Uterus (tissue), 3 donors: ENCODE measurements at regions not wholly inside any gene's neighbourhood (a gene's known extent, or its start where the extent isn't known, plus 50 kb on each side); places are given as distances from the start of the nearest gene placed in this dataset.
"Not testable (repeated sequence)": the region's sequence is repeated elsewhere in the genome, so short reads cannot be mapped to it uniquely, and the experiment has no call there.

Experiments
- DNase-seq, 2 donors: peaks; one replicate each; pipeline ENCODE4 v3.0.0-alpha.2; 2019 to 2020
- H3K27ac ChIP-seq, 2 donors: fragments of 200-600 bp; sonication (generic); 1 replicate in 1 of 2; 2 replicates in 1 of 2; pipeline ENCODE4 v1.5.1; 2016 to 2018
- H3K27me3 ChIP-seq, 2 donors: fragments of 200-600 bp; sonication (generic); one replicate each; pipeline ENCODE4 v1.5.1; 2018 to 2019; ENCODE audit warnings: control low read depth in 1 of 2
- H3K36me3 ChIP-seq, 2 donors: fragments of 200-600 bp; sonication (generic); one replicate each; pipeline ENCODE4 v1.5.1; 2019; ENCODE audit warnings: control low read depth in 1 of 2
- H3K4me1 ChIP-seq, 2 donors: fragments of 200-600 bp; sonication (generic); one replicate each; pipeline ENCODE4 v1.5.1; 2018 to 2019; ENCODE audit warnings: control low read depth in 1 of 2
- H3K4me3 ChIP-seq, 2 donors: fragments of 200-600 bp; sonication (generic); 1 replicate in 1 of 2; 2 replicates in 1 of 2; pipeline ENCODE4 v1.5.1; 2018 to 2019; ENCODE audit warnings: mild to moderate bottlenecking in 1 of 2
- H3K9me3 ChIP-seq, 2 donors: fragments of 200-600 bp; sonication (generic); one replicate each; pipeline ENCODE4 v1.5.1; 2019; ENCODE audit warnings: control low read depth in 1 of 2
- POLR2A ChIP-seq, 2 donors: fragments of 450-650 bp; IDR thresholded peaks; one replicate each; pipeline ENCODE4 v1.6.1; 2016; ENCODE audit warnings: antibody characterized with exemption in 2 of 2, mild to moderate bottlenecking in 1 of 2, moderate library complexity in 1 of 2
- intact Hi-C: fragments of 100-400 bp; cut with DNase I; formaldehyde crosslinking; loops from one replicate; pipeline ENCODE4 v1.15.1; 2023; ENCODE audit warnings: low total_unique reads
- TF ChIP-seq, protein P1 (sequence below), 4 experiments: fragments of 200-600 bp in 2 of 4; fragments of 450-650 bp in 2 of 4; sonication (generic) in 2 of 4; IDR thresholded peaks; one replicate each; pipeline ENCODE4 v1.5.1; 2016 to 2019; ENCODE audit warnings: antibody characterized with exemption in 4 of 4, mild to moderate bottlenecking in 2 of 4, moderate library complexity in 1 of 4
- donor health status: DM: yes; HTN: yes; CAD: no.

DNA sequence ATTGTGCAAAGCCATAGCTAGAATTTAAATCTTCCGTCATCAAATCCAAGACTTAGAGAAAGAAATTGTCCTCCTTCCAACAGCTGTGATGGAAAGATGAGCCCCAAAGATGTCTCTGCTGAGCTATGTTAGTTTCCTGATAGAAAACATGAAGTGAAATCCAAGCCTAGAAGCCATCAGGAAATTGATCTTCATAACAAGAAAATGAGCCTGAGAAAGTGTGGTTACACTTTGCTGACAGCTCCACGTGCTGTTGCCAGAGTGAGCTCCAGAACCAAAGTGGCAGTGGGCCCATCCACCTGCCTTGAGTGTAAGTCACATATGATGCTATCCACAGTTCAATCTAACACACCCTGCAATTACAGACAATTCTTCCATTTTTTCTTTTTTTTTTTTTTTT, 58.0 kb upstream of the UBASH3B start:
- intact Hi-C loops: no loop called here
- H3K36me3 ChIP-seq: no peaks in the 10 kb centered on the region
- no peak overlapping the region for H3K4me3 ChIP-seq
- DNase-seq: no peak
- H3K27me3 ChIP-seq: no peaks in the 10 kb centered on the region
- no peaks in the 10 kb centered on the region for H3K9me3 ChIP-seq
- no peak overlapping the region for H3K27ac ChIP-seq
- H3K4me1 ChIP-seq: no peaks in the 10 kb centered on the region
- TF ChIP-seq, protein P1, sequence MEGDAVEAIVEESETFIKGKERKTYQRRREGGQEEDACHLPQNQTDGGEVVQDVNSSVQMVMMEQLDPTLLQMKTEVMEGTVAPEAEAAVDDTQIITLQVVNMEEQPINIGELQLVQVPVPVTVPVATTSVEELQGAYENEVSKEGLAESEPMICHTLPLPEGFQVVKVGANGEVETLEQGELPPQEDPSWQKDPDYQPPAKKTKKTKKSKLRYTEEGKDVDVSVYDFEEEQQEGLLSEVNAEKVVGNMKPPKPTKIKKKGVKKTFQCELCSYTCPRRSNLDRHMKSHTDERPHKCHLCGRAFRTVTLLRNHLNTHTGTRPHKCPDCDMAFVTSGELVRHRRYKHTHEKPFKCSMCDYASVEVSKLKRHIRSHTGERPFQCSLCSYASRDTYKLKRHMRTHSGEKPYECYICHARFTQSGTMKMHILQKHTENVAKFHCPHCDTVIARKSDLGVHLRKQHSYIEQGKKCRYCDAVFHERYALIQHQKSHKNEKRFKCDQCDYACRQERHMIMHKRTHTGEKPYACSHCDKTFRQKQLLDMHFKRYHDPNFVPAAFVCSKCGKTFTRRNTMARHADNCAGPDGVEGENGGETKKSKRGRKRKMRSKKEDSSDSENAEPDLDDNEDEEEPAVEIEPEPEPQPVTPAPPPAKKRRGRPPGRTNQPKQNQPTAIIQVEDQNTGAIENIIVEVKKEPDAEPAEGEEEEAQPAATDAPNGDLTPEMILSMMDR (IDR thresholded peaks at IDR 0.05): no peak
- TF ChIP-seq POLR2A (IDR thresholded peaks at IDR 0.05): no peak

GRCh38 chr11:122594986-122595645, 60.4 kb upstream of the UBASH3B start:
- intact Hi-C loops: no loop called here
- Histone ChIP-seq H3K36me3 (no peaks in the 10 kb centered on the region), H3K9me3 (no peaks in the 10 kb centered on the region), H3K4me1 (no peaks in the 10 kb centered on the region), H3K4me3 (no peak overlapping the region), H3K27ac (no peak overlapping the region), H3K27me3 (no peaks in the 10 kb centered on the region)
- no peak for TF ChIP-seq POLR2A (IDR thresholded peaks at IDR 0.05)
- TF ChIP-seq, protein P1 (IDR thresholded peaks at IDR 0.05): no peak
- no peak for DNase-seq

DNA sequence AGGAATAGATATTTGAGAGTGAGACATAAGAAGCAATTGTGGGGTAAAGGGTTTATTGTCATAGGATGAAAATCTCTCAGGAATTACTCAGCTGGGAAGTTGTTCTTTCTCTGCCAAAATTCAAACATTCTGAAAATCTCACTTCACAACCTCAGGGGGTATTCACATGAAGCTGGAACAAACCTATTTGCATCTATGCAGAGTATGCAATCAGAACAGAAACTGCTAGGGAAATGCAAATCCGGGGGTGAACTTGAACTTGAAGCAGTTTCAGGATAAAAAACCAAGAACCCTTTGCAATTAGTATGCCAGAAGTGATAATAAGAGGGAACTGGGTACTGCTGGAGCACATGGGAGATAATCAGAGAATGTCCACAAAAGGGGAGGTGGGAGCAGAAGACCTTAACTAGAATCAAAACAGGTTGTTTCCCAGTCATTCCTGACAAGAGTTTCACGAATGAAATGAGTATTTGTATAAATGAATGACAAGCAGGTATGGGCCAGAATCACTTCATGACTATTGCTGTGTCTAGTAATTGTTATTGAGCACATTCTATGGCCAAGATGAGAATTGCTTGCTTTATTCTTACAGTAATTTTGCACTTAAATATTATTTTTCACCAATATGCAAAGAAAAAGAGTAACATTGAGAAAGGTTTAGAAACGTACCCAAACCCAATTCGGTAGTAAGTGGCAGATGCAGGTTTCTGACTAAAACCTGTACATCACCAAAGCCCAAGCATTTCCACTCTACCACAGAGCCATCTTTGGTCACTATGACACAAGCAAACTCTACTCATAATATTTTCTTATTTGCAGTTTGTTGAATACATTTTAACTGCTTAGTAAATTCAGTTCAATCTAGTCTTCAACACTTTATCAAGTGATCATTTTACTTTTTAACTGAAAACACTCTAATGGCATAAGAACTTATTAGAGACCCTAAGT, 61.8 kb upstream of the UBASH3B start:
- Histone ChIP-seq H3K4me3 (no peak overlapping the region), H3K9me3 (no peaks in the 10 kb centered on the region), H3K4me1 (no peaks in the 10 kb centered on the region), H3K27me3 (no peaks in the 10 kb centered on the region), H3K27ac (no peak overlapping the region), H3K36me3 (no peaks in the 10 kb centered on the region)
- intact Hi-C loops: no loop called here
- no peak for DNase-seq
- TF ChIP-seq, protein P1 (IDR thresholded peaks at IDR 0.05): no peak
- no peak for TF ChIP-seq POLR2A (IDR thresholded peaks at IDR 0.05)

GRCh38 chr11:122592641-122593040, 62.9 kb upstream of the UBASH3B start:
- Histone ChIP-seq H3K27me3 (no peaks in the 10 kb centered on the region), H3K36me3 (no peaks in the 10 kb centered on the region), H3K4me1 (no peaks in the 10 kb centered on the region), H3K4me3 (no peak overlapping the region), H3K9me3 (peaks cover 0 to 4% of the 10 kb centered on the region in 2 donors), H3K27ac (no peak overlapping the region)
- no peak for DNase-seq
- TF ChIP-seq POLR2A (IDR thresholded peaks at IDR 0.05): no peak
- TF ChIP-seq, protein P1 (IDR thresholded peaks at IDR 0.05): no peak
- intact Hi-C loops: no loop called here

DNA sequence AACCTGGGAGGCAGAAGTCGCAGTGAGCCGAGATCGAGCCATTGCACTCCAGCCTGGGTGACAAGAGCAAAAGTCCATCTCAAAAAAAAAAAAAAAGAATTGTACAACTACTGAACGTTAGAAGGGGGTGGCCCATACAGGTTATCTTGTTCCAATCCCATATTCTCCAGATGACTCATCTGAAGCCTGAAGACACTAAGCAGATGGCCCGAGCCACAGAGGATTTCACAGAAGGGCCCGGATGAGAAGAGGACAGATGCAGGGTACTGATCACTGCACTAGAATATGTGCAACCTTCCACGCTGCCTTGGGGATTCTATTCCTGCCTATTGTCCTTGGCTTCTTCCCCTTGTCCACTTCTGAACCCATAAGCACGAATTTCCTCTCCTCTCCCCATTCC, 70.9 kb upstream of the UBASH3B start:
- no peak for DNase-seq
- H3K4me3 ChIP-seq: no peak overlapping the region
- intact Hi-C loops: no loop called here
- H3K4me1 ChIP-seq: no peaks in the 10 kb centered on the region
- no peaks in the 10 kb centered on the region for H3K27me3 ChIP-seq
- H3K27ac ChIP-seq: no peak overlapping the region
- peaks cover 0 to 5% of the 10 kb centered on the region in 2 donors for H3K9me3 ChIP-seq
- no peaks in the 10 kb centered on the region for H3K36me3 ChIP-seq
- no peak for TF ChIP-seq POLR2A (IDR thresholded peaks at IDR 0.05)
- TF ChIP-seq, protein P1 (IDR thresholded peaks at IDR 0.05): no peak

DNA sequence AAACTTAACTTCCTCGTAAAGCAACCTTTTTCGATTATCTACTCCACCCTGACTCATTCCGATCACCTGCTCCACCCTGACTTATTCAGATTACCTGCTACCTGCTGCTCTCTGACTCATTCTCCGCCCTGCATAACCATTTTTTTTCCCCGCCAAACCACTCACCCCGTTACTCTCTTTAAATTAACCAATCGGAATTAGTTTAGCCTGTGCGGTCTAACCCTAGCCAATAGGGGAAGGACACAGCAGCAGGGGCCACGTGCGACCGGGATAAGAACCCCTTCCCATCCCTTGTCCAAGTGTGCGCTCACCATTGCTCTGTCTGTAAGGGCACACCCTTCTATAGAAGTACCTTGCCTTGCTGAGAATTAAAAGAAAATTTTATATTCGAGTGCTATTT, 75.5 kb upstream of the UBASH3B start:
- H3K27ac ChIP-seq, intact Hi-C loops, H3K4me1 ChIP-seq, H3K27me3 ChIP-seq, H3K4me3 ChIP-seq, H3K36me3 ChIP-seq, H3K9me3 ChIP-seq, DNase-seq: not testable (repeated sequence)
